RPMI7951 (cell line): ENCODE measurements at regions not wholly inside any gene's neighbourhood (a gene's known extent, or its start where the extent isn't known, plus 50 kb on each side); places are given as distances from the start of the nearest gene placed in this dataset.
A peak's percentile ranks its signal among the peaks of the same experiment; 100 is the strongest.

ENCODE experiments used
- DNase-seq: peaks from one replicate; pipeline ENCODE4 v3.0.0-alpha.2; 2012; ENCODE audit warnings: low read depth

- DNase-seq = peak; percentile 82
Measured at GRCh38 chr7:46755120-46756034, 826.5 kb downstream of the TNS3 start.

DNA sequence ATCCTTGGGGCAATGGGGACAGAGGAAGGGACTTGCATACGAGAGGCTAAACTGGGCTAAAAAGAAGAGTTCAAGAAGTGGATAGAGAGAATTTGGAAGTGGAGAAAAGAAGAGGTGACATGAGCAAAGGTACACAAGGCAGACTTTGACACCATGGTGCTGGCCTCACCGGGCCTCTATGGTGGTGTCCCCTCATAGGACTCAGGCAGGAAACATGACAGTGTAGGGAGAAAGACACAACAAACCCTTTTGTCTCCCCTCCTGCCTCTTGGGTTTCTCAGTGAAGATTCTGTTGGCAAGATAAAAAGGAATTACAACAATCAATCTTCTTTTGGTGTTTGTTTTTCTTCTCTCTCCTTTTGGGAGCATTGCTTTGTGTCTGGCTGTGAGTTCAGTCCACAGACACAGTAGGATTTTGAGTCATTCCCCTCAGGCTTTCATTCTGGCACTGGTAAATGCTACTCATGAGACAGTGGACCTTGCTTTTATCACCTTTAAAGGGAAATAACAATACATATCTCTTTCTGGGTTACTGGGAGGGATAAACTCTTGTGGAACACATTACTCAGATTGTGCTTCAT lies 827.7 kb downstream of the TNS3 start:
- DNase-seq = peak; percentile 99

DNA sequence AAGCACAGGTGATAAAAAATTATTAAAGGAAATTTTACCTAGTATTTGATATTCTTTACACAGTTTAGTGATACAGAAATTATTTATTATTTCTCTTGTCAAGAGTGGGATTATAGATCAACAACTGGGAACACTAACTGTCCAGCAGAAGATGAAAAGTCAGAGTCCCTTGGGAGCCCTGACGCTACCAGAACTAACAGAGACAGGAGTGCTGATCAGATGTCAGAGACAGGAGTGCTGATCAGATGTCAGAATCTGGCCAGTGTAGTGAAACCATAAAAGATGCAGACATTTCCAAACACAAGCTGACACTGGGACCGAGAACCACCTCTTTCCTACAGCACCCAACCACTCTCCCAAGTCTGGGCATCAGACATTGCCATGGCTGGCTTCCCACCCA lies 828.2 kb downstream of the TNS3 start:
- peak; percentile 21 for DNase-seq

GRCh38 chr7:46752881-46753366 lies 829.0 kb downstream of the TNS3 start:
- peak; percentile 82 for DNase-seq

DNA sequence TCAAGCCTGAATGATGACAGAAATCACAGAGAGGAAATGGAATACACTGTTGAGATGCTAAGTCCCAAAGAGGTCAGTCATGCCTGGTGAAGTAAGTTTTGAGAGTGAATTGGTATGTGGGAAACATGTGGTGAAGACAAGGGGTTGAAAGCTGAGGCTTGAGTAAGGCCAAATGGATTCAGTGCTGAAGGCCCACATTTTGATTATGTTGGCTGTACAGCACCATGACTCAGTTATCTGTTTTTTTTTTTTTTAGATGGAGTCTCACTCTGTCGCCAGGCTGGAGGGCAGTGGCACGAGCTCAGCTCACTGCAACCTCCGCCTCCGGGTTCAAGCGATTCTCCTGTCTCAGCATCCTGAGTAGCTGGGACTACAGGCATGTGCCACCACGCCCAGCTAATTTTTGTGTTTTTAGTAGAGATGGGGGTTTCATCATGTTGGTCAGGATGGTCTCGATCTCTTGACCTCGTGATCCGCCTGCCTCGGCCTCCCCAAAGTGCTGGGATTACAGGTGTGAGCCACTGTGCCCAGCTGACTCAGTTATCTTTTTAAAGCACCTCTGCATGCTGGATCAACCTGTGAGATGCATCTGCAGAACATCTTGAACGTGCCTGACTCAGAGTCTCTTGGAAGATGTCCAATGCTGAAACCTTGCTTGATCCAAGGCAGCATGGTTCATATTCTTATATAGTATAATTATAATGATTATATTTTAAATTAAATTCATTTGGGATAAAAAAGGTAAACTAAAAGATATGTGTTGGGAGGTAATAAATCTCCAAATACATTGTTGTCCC lies 829.8 kb downstream of the TNS3 start:
- DNase-seq = peak; percentile 82

DNA sequence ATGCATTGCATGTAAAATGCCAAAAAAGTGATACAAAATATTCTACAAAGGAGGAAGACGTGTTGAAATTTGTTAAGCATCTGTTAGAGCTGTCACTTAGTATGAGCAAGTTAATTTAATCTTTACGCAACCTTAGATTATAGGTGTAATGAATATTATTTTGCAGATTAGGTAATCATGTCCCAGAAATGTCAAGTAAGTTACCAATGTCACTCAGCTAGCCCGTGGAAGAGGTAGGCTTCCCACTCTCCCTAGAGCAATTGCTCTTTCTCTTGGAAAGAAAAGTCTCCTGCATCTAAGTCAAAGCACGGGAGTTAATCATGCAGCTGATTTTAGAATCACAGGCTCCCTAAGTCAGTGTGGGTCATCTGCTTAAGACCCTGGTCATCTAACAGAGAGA lies 830.4 kb upstream of the IGFBP3 start:
- DNase-seq = no peak

DNA sequence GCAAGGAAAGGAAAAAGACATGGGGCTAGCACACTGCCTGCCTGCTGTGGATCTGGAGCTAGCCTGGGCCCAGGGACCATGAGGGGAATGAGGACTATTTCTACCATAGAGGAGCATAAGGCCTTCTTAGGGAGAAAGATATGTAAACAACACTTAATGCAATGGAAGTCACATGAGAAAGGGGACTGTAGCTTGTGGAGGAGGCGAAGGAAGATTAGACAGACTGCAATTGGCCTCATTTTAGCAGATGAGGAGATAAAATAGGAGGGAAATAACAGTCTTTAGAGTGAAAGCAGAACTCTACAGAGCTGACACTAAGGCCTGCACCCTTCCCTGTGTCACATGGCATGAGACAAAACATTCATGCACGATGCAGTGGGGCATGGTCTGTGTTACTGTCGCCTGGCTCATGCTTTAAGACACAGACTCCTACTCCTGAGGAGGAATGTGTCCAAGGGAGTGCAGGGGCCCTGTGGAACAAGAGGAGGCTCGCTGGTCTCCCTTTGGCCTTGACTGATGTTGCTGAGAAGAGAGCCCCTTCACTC lies 829.3 kb upstream of the IGFBP3 start:
- no peak for DNase-seq

GRCh38 chr7:46747869-46748576 lies 827.0 kb upstream of the IGFBP3 start:
- DNase-seq = peak; percentile 35

DNA sequence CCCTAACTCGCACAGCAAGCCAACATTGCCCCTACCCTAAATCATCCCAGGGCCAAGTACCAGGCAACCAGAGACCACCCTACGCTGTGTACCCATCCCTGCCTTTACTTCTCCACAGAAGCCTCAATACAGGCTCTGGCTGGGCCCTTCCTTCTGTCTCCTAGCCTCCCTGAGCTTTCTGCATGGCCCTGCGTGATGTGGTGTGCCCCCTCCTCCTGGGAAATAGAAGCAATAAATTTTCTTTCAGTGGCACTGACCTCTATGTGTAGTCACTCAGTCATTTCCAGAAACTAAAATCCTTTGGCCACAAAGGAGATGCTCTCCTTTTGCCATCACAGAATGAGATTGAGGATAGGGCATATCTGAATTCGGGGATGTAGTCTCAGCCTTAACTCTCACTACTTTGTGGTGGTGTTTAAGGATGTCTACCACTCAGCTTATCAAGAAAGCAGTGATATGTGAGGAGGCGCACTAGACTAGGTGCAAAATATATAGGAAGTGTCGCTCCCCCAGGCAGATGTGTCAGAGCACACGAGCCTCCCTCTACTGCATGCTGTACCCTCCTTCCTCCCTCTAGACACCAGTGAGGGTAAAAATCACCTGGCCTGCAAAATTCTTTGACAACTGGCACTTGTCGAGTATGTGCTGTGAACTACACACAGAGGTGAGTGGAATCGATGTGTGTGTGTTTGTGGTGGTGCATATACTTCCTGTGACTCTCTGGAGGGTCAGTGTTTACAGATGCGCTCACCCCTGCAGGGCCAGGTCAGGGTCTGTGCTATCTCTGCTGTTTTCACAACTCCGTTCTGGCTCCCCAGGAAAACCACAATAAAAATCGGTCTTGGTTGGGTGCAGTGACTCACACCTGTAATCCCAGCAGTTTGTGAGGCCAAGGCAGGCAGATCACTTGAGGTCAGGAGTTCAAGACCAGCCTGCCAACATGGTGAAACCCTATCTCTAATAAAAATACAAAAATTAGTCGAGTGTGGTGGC lies 825.9 kb upstream of the IGFBP3 start:
- DNase-seq = peak; percentile 77

GRCh38 chr7:46745707-46746090 lies 824.6 kb upstream of the IGFBP3 start:
- peak; percentile 27 for DNase-seq

- DNase-seq = peak; percentile 52
Measured at GRCh38 chr7:46744957-46745706, 824.1 kb upstream of the IGFBP3 start.

- DNase-seq = no peak
Measured at GRCh38 chr7:46742601-46743000, 821.5 kb upstream of the IGFBP3 start.

DNA sequence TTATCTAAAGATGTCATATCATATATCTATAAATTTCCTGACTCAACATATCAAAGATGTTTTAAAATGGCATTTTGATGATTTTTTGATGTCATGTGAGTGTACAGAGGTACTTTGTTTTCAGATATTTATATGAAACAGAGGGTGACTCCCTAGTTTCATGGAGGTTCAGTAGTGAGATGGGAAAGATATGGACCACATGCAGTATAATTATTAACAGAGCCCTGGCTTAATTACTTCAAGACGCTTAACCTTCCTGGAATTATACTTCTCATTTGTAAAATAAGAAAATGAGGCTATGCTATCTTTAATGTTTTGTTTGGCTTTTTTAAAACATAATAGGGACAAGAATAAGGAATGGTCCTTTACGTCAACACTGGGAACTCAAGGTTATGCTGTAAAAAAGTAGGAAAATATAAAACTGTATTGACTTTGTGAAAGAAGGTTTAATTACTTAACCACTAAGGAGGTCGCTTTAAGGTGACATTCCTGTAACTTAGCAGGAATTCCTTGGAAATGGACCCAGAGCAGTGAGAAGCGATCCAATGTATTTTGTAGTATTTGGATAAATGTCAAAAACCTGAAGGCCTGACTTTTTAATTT lies 821.0 kb upstream of the IGFBP3 start:
- peak; percentile 34 for DNase-seq

GRCh38 chr7:46741181-46741580 lies 820.1 kb upstream of the IGFBP3 start:
- DNase-seq = no peak

DNA sequence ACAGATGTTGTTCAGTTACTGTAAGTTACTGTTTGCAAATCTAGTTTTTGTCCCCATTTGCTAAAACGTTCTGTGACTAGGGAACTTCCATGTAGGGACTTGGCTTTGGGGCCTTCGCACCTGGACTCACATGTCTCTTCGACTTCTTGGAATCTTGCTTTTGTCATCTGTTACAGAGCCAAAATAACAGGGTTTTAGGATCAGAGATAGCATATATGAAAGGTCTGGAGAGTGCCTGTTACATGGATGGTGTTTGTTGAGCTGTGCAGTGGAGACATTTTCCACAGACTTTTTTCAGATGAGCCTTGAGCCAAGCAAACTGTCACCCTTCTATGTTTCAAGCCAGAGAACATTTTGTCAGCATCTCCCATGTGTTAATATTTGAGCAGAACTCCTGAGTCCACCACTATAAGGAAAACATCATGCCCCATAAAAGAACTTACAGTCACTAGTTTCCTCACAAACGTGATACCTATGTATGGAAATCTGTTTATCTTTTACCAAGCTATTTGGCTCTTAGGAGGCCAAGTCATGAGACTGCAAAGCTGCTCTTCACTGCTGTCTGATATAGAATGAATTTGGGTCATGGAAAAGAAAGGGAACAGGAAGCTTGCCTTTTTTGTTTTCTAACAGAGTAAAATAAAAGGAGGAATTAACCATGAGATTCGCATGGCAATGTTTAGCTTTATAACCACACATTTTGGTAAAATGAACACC lies 818.6 kb upstream of the IGFBP3 start:
- no peak for DNase-seq

DNA sequence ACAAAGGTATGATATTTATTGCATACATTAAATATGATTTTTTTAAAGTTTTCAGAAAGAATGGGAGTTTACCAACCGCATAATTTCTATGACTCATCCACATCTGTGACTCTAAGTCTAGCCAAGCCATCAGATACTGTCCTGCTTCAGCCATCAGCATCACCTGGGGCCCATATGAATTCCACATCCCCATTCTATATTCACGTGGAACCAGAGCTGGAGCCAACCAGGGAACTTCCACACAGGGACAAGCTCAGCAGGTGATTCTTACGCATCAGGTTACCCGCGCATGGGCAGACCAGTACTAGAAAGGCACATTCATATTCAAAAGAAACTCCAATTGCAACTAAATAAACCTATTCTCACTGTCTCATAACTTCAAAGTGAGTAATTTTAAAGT lies 817.7 kb upstream of the IGFBP3 start:
- peak; percentile 48 for DNase-seq

GRCh38 chr7:46738165-46738564 lies 817.1 kb upstream of the IGFBP3 start:
- DNase-seq = no peak

GRCh38 chr7:46725838-46726237 lies 804.8 kb upstream of the IGFBP3 start:
- DNase-seq = peak; percentile 67
